ENCODE measurements at regions not wholly inside any gene's neighbourhood (a gene's known extent, or its start where the extent isn't known, plus 50 kb on each side); places are given as distances from the start of the nearest gene placed in this dataset.

DNA sequence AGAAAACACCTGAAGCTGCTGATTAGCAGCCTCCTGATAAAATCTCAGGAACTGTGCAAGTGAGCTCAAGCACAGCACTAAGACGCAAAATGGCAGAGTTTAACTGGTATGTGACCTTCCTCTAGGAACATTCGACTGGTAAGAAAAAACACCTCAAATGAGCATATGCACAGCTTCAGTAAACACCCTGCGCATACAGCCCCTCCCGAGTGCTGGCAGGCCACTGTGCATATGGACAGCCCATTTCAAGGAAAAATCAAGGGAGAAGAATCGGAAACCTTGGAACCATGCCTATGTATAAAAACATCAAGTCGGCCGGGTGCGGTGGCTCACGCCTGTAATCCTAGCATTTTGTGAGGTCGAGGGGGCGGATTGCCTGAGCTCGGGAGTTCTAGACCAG, 227.9 kb upstream of the PABPC5 start:
- peak; percentile 6 for DNase-seq

All from DMS53 (cell line).